CD4-positive, alpha-beta T cell (primary cell): ENCODE measurements at regions not wholly inside any gene's neighbourhood (a gene's known extent, or its start where the extent isn't known, plus 50 kb on each side); places are given as distances from the start of the nearest gene placed in this dataset.

ENCODE experiments used
- ATAC-seq: fragments of 200-7000 bp; cut with Tn5 transposase; one replicate; pipeline ENCODE4 v1.10.0; 2022; ENCODE audit warnings: mild to moderate bottlenecking; ENCODE audit not compliant: poor library complexity
- CTCF ChIA-PET: fragments of 350-600 bp; sonication (Branson Sonifier 250); formaldehyde crosslinking; loops from one replicate; lab custom pipeline; 2021; ENCODE audit warnings: antibody characterized with exemption, inconsistent platforms; lab: Charles Lee
- POLR2A ChIA-PET: fragments of 350-600 bp; sonication (Branson Sonifier 250); formaldehyde crosslinking; loops from one replicate; lab custom pipeline; 2021; ENCODE audit warnings: antibody characterized with exemption, inconsistent platforms; lab: Charles Lee
- DNase-seq, 14 experiments: peaks; one replicate each; pipeline ENCODE4 v3.0.0-alpha.2; 2013 to 2020; ENCODE audit warnings: mixed read lengths in 2 of 14
- H3K27ac ChIP-seq, 2 donors: one replicate each; pipeline versions ENCODE4 v1.5.1 to v1.7.0; 2013; ENCODE audit warnings: low read length in 2 of 2, low read depth in 1 of 2, mild to moderate bottlenecking in 1 of 2
- H3K27me3 ChIP-seq, 2 experiments: 1 replicate in 1 of 2; 2 replicates in 1 of 2; pipeline versions ENCODE4 v1.6.1 to v1.7.0; 2013; ENCODE audit warnings: low read length in 2 of 2, control low read depth in 1 of 2, mild to moderate bottlenecking in 1 of 2, moderate library complexity in 1 of 2; ENCODE audit not compliant: insufficient read depth in 2 of 2, control insufficient read depth in 1 of 2
- H3K36me3 ChIP-seq: one replicate; pipeline ENCODE4 v1.6.1; 2013; ENCODE audit warnings: low read length, control low read depth; ENCODE audit not compliant: insufficient read depth
- H3K4me1 ChIP-seq: one replicate; pipeline ENCODE4 v1.6.1; 2013; ENCODE audit warnings: low read length, control low read depth; ENCODE audit not compliant: insufficient read depth
- H3K4me3 ChIP-seq: one replicate; pipeline ENCODE4 v1.5.1; 2013; ENCODE audit warnings: mild to moderate bottlenecking, low read length, moderate library complexity
- H3K9me3 ChIP-seq, 2 experiments: 1 replicate in 1 of 2; 2 replicates in 1 of 2; pipeline versions ENCODE4 v1.6.1 to v1.7.0; 2013; ENCODE audit warnings: low read length in 2 of 2, mild to moderate bottlenecking in 2 of 2, control low read depth in 1 of 2, moderate library complexity in 1 of 2; ENCODE audit not compliant: control insufficient read depth in 1 of 2, insufficient read depth in 1 of 2
- H3K27ac Mint-ChIP-seq: one replicate; pipeline ENCODE4 v1.8.0; 2020; ENCODE audit warnings: mixed read lengths
- H3K27me3 Mint-ChIP-seq: one replicate; pipeline ENCODE4 v1.8.0; 2021; ENCODE audit warnings: mixed read lengths
- H3K36me3 Mint-ChIP-seq: one replicate; pipeline ENCODE4 v1.8.0; 2021; ENCODE audit warnings: low read depth, mixed read lengths
- H3K4me1 Mint-ChIP-seq: one replicate; pipeline ENCODE4 v1.8.0; 2021; ENCODE audit warnings: low read depth, mixed read lengths
- H3K4me3 Mint-ChIP-seq: one replicate; pipeline ENCODE4 v1.8.0; 2020; ENCODE audit warnings: mild to moderate bottlenecking, mixed read lengths
- H3K9me3 Mint-ChIP-seq: one replicate; pipeline ENCODE4 v1.8.0; 2020; ENCODE audit warnings: mixed read lengths
- intact Hi-C, 2 experiments: fragments of 100-400 bp; cut with DNase I in 1 of 2; cut with micrococcal nuclease in 1 of 2; formaldehyde crosslinking; loops; one replicate each; pipeline versions ENCODE4 v1.15.1 to v1.9.0; 2023 to 2025; cut with DNase I, micrococcal nuclease
- TF ChIP-seq, protein P1 (sequence below): fragments of 200-600 bp; IDR thresholded peaks from one replicate; pipeline ENCODE4 v1.8.0; 2022; ENCODE audit warnings: antibody characterized with exemption, mild to moderate bottlenecking

DNA sequence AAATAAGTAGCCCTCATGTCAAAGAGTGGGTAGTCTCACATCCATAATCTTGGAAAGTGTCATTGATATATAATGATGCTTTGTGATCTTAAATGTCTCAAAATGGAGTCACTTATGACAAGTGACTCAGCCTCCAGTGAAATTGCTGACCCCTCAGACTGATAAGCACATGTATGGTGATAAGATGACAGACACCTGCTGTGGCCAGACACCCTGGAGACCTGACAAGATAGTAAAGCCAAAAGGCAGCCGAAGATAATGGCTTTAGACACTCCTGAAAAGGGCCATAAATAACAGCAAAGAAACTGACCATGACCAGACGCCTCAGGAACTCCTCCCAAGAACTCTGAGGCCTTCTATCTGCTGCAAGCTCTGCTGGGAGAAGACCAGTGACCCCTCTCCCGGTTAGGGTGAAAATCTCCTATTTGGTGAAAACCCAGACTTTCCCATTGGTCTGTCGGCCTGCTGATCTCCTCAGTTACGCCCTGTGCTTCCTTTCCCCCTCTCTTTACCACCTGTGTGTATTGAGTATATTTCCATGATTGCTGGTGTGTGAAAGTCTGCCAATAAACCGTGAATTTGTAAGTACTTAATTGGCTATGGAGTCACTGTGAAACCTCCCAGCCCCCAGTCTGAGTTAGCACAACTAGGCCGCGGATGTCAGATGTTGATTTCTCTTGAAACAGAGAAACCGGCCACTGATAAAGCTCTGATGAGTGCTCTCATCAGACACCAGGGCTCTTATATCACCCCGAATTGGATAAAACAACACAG, 226.7 kb upstream of the MYOCD start:
- ChIA-PET CTCF (no interaction called here), POLR2A (no interaction called here)
- no peaks in the 10 kb centered on the region for H3K4me1 ChIP-seq
- H3K27me3 Mint-ChIP-seq: no peaks in the 10 kb centered on the region
- DNase-seq (no peak), ATAC-seq (no peak)
- H3K9me3 ChIP-seq: no peaks in the 10 kb centered on the region
- no peak overlapping the region for H3K4me3 Mint-ChIP-seq
- no peaks in the 10 kb centered on the region for H3K36me3 Mint-ChIP-seq
- no peak overlapping the region for H3K27ac ChIP-seq
- intact Hi-C loops: no loop called here
- no peaks in the 10 kb centered on the region for H3K27me3 ChIP-seq
- no peaks in the 10 kb centered on the region for H3K4me1 Mint-ChIP-seq
- H3K36me3 ChIP-seq: no peaks in the 10 kb centered on the region
- no peak overlapping the region for H3K4me3 ChIP-seq
- TF ChIP-seq, protein P1, sequence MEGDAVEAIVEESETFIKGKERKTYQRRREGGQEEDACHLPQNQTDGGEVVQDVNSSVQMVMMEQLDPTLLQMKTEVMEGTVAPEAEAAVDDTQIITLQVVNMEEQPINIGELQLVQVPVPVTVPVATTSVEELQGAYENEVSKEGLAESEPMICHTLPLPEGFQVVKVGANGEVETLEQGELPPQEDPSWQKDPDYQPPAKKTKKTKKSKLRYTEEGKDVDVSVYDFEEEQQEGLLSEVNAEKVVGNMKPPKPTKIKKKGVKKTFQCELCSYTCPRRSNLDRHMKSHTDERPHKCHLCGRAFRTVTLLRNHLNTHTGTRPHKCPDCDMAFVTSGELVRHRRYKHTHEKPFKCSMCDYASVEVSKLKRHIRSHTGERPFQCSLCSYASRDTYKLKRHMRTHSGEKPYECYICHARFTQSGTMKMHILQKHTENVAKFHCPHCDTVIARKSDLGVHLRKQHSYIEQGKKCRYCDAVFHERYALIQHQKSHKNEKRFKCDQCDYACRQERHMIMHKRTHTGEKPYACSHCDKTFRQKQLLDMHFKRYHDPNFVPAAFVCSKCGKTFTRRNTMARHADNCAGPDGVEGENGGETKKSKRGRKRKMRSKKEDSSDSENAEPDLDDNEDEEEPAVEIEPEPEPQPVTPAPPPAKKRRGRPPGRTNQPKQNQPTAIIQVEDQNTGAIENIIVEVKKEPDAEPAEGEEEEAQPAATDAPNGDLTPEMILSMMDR: no peak
- H3K27ac Mint-ChIP-seq: no peak overlapping the region
- peaks cover 9% of the 10 kb centered on the region for H3K9me3 Mint-ChIP-seq

DNA sequence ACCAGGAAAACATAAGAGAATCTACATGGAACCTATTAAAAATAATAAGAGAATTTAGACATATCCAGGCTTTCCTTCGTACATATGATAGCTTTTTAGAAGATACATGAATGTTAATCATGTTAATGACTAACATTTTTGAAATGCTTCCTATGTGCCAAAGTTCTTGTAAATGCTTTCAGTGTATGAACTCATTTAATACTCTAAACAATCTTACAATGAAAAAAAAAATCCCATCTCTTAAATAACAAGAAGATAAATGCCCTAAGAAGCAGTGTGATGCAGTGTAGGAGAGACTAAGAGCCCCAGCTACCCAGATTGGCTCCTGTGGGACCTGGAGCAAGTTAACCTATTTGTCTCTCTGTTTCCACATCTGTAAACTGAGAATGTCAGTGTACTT, 220.4 kb upstream of the MYOCD start:
- no peaks in the 10 kb centered on the region for H3K9me3 ChIP-seq
- no peaks in the 10 kb centered on the region for H3K36me3 ChIP-seq
- ATAC-seq: no peak
- Mint-ChIP-seq H3K4me1 (no peaks in the 10 kb centered on the region), H3K9me3 (peaks cover 5% of the 10 kb centered on the region), H3K4me3 (no peak overlapping the region), H3K27me3 (no peaks in the 10 kb centered on the region), H3K36me3 (no peaks in the 10 kb centered on the region), H3K27ac (no peak overlapping the region)
- no peak overlapping the region for H3K27ac ChIP-seq
- no peaks in the 10 kb centered on the region for H3K27me3 ChIP-seq
- no peak overlapping the region for H3K4me3 ChIP-seq
- TF ChIP-seq, protein P1: no peak
- ChIA-PET CTCF (no interaction called here), POLR2A (no interaction called here)
- DNase-seq: no peak
- intact Hi-C loops: no loop called here
- no peaks in the 10 kb centered on the region for H3K4me1 ChIP-seq

DNA sequence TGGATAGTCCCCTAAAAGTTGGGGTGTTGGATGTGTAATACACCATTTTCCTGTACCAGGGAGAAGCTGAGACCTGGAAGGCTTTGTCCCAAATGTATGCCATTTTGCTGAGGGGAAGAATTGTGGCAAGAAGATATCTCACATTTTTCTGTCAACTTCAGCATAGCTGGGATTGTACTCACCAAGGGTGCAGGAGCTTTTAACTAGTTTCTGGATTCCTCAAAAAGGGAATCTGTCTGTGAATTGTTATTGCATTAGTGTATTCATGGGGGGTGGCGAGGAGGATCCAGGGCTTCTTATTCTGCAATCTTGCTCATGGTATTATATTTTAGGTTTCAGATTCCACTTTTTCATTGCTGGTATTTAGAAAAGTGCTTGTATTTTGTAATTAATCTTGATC, 208.2 kb upstream of the MYOCD start:
- POLR2A ChIA-PET: no interaction called here
- ATAC-seq (no peak), DNase-seq (no peak)
- H3K27ac ChIP-seq: no peak overlapping the region
- H3K36me3 Mint-ChIP-seq: no peaks in the 10 kb centered on the region
- peaks cover 0 to 10% of the 10 kb centered on the region in 2 experiments for H3K9me3 ChIP-seq
- peaks cover 12% of the 10 kb centered on the region for H3K9me3 Mint-ChIP-seq
- no peaks in the 10 kb centered on the region for H3K27me3 Mint-ChIP-seq
- H3K4me1 ChIP-seq: no peaks in the 10 kb centered on the region
- TF ChIP-seq, protein P1: no peak
- no peaks in the 10 kb centered on the region for H3K36me3 ChIP-seq
- no peak overlapping the region for H3K27ac Mint-ChIP-seq
- no peak overlapping the region for H3K4me3 Mint-ChIP-seq
- intact Hi-C loops: no loop called here
- no peak overlapping the region for H3K4me3 ChIP-seq
- no peaks in the 10 kb centered on the region for H3K27me3 ChIP-seq
- CTCF ChIA-PET: no interaction called here
- no peaks in the 10 kb centered on the region for H3K4me1 Mint-ChIP-seq
